Omental fat pad (tissue), 3 donors: ENCODE measurements at regions not wholly inside any gene's neighbourhood (a gene's known extent, or its start where the extent isn't known, plus 50 kb on each side); places are given as distances from the start of the nearest gene placed in this dataset.
"Not testable (repeated sequence)": the region's sequence is repeated elsewhere in the genome, so short reads cannot be mapped to it uniquely, and the experiment has no call there.

ENCODE experiments used
- ATAC-seq: fragments of 150-250 bp; one replicate; pipeline ENCODE4 v1.9.1; 2016; ENCODE audit warnings: mild to moderate bottlenecking, moderate library complexity; ENCODE audit not compliant: low FRiP score
- DNase-seq: peaks from one replicate; pipeline ENCODE4 v3.0.0-alpha.2; 2019; ENCODE audit warnings: low spot score
- CTCF ChIP-seq, 3 donors: fragments of 450-650 bp; IDR thresholded peaks; one replicate each; pipeline ENCODE4 v1.5.1; 2016 to 2017; ENCODE audit warnings: antibody characterized with exemption in 3 of 3, mild to moderate bottlenecking in 3 of 3, moderate library complexity in 2 of 3

- ATAC-seq (no peak), DNase-seq (no peak)
- TF ChIP-seq CTCF (IDR thresholded peaks at IDR 0.05), result no peak
These were observed 118.6 kb upstream of the NEIL3 start for GRCh38 chr4:177190995-177191580.

- DNase-seq (no peak), ATAC-seq (no peak)
- no peak for TF ChIP-seq CTCF (IDR thresholded peaks at IDR 0.05)
These were observed 118.1 kb upstream of the NEIL3 start for GRCh38 chr4:177191586-177191985.

GRCh38 chr4:177191991-177192390, 117.7 kb upstream of the NEIL3 start:
- no peak for TF ChIP-seq CTCF (IDR thresholded peaks at IDR 0.05)
- no peak for DNase-seq
- ATAC-seq, result no peak

GRCh38 chr4:177193024-177193715, 116.5 kb upstream of the NEIL3 start:
- not testable (repeated sequence) for DNase-seq, ATAC-seq

- DNase-seq, result no peak
- ATAC-seq, result no peak
- no peak for TF ChIP-seq CTCF (IDR thresholded peaks at IDR 0.05)
These were observed 114.8 kb upstream of the NEIL3 start for GRCh38 chr4:177194906-177195305.

GRCh38 chr4:177196615-177197014, 113.1 kb upstream of the NEIL3 start:
- DNase-seq (no peak), ATAC-seq (no peak)
- no peak for TF ChIP-seq CTCF (IDR thresholded peaks at IDR 0.05)

GRCh38 chr4:177201614-177202013, 108.1 kb upstream of the NEIL3 start:
- TF ChIP-seq CTCF (IDR thresholded peaks at IDR 0.05), result no peak
- ATAC-seq, result no peak

More at GRCh38 chr4:177201614-177202013, 108.1 kb upstream of the NEIL3 start:
- DNase-seq, result no peak
